HFFc6 (cell line): ENCODE measurements at regions not wholly inside any gene's neighbourhood (a gene's known extent, or its start where the extent isn't known, plus 50 kb on each side); places are given as distances from the start of the nearest gene placed in this dataset.

Experiments used
- DNase-seq: peaks from one replicate; pipeline ENCODE4 v3.0.0-alpha.2; 2018
- H3K27ac Mint-ChIP-seq: 2 replicates; pipeline ENCODE4 v1.8.0; 2020; ENCODE audit warnings: mild to moderate bottlenecking, mixed read lengths
- H3K27me3 Mint-ChIP-seq: 2 replicates; pipeline ENCODE4 v1.8.0; 2021; ENCODE audit warnings: mild to moderate bottlenecking, moderate library complexity, mixed read lengths; ENCODE audit not compliant: insufficient read depth
- H3K36me3 Mint-ChIP-seq: 2 replicates; pipeline ENCODE4 v1.8.0; 2021; ENCODE audit warnings: low read depth, mixed read lengths
- H3K4me1 Mint-ChIP-seq: 2 replicates; pipeline ENCODE4 v1.8.0; 2020; ENCODE audit warnings: low read depth, mixed read lengths
- H3K4me3 Mint-ChIP-seq: 2 replicates; pipeline ENCODE4 v1.8.0; 2020; ENCODE audit warnings: mild to moderate bottlenecking, moderate library complexity, mixed read lengths
- H3K9me3 Mint-ChIP-seq: 2 replicates; pipeline ENCODE4 v1.8.0; 2020; ENCODE audit warnings: mild to moderate bottlenecking, mixed read lengths
- TF ChIP-seq, protein P1 (sequence below): fragments of 200-600 bp; sonication (generic); IDR thresholded peaks from 2 replicates; pipeline ENCODE4 v1.5.0; 2021; ENCODE audit warnings: antibody characterized with exemption, mild to moderate bottlenecking

- TF ChIP-seq, protein P1, sequence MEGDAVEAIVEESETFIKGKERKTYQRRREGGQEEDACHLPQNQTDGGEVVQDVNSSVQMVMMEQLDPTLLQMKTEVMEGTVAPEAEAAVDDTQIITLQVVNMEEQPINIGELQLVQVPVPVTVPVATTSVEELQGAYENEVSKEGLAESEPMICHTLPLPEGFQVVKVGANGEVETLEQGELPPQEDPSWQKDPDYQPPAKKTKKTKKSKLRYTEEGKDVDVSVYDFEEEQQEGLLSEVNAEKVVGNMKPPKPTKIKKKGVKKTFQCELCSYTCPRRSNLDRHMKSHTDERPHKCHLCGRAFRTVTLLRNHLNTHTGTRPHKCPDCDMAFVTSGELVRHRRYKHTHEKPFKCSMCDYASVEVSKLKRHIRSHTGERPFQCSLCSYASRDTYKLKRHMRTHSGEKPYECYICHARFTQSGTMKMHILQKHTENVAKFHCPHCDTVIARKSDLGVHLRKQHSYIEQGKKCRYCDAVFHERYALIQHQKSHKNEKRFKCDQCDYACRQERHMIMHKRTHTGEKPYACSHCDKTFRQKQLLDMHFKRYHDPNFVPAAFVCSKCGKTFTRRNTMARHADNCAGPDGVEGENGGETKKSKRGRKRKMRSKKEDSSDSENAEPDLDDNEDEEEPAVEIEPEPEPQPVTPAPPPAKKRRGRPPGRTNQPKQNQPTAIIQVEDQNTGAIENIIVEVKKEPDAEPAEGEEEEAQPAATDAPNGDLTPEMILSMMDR: no peak
- Mint-ChIP-seq H3K36me3 (no peaks in the 10 kb centered on the region), H3K27ac (no peak overlapping the region), H3K4me1 (no peaks in the 10 kb centered on the region), H3K27me3 (peaks cover 3% of the 10 kb centered on the region), H3K4me3 (no peak overlapping the region), H3K9me3 (no peaks in the 10 kb centered on the region)
- DNase-seq: no peak
Observed at GRCh38 chr4:14898989-14899388, 103.3 kb upstream of the CPEB2 start.

GRCh38 chr4:14902342-14902741, 99.9 kb upstream of the CPEB2 start:
- Mint-ChIP-seq H3K36me3 (no peaks in the 10 kb centered on the region), H3K9me3 (no peaks in the 10 kb centered on the region), H3K27ac (no peak overlapping the region), H3K4me1 (no peaks in the 10 kb centered on the region), H3K27me3 (peaks cover 6% of the 10 kb centered on the region; the same call in 1 of the 2 replicates), H3K4me3 (no peak overlapping the region)
- no peak for DNase-seq
- TF ChIP-seq, protein P1: no peak

DNA sequence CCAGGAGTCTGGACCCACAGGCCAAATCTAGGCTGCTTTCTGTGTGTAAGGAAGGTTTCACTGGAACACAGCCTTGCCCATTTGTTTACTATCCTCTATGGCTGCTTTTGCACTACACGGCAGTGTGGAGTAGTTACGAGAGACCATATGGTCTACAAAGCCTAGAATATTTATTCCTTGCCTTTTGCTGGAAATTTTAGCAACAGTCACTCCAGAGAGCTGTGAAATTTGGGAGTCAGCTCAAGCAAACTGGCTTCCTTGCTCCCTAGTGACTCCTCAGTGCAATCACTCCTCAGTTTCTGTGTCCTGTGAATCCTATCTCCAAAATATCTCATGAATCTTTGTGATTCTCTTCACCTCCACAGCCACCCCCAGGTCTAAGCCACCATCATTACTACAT, 99.0 kb upstream of the CPEB2 start:
- TF ChIP-seq, protein P1: no peak
- H3K27me3 Mint-ChIP-seq: peaks cover 6% of the 10 kb centered on the region; the same call in 1 of the 2 replicates
- H3K36me3 Mint-ChIP-seq: no peaks in the 10 kb centered on the region
- H3K4me3 Mint-ChIP-seq: no peak overlapping the region
- H3K4me1 Mint-ChIP-seq: no peaks in the 10 kb centered on the region
- no peaks in the 10 kb centered on the region for H3K9me3 Mint-ChIP-seq
- DNase-seq: no peak
- H3K27ac Mint-ChIP-seq: no peak overlapping the region

DNA sequence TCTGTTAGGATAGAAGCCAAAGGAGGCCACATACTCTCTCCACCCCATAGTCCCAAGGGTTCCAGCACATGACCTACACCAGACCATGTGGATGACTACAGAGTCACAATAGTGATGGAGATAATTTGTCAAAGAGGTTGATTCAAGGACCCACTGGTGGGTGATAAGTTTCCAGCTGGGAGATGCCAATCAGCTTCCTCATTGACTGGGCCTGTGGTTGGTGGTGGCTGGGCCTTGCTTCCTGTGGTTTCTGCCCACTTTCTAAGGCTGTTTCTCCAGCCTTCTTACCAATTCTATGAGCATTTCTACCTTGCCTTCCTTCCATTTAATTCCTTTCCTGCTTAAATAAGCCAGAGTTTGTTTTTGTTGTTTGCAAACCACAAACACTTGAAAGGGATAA, 95.5 kb upstream of the CPEB2 start:
- Mint-ChIP-seq H3K4me1 (no peaks in the 10 kb centered on the region), H3K4me3 (no peak overlapping the region), H3K27me3 (peaks cover 6% of the 10 kb centered on the region; the same call in 1 of the 2 replicates), H3K9me3 (no peaks in the 10 kb centered on the region), H3K36me3 (no peaks in the 10 kb centered on the region), H3K27ac (no peak overlapping the region)
- TF ChIP-seq, protein P1: no peak
- DNase-seq: no peak

DNA sequence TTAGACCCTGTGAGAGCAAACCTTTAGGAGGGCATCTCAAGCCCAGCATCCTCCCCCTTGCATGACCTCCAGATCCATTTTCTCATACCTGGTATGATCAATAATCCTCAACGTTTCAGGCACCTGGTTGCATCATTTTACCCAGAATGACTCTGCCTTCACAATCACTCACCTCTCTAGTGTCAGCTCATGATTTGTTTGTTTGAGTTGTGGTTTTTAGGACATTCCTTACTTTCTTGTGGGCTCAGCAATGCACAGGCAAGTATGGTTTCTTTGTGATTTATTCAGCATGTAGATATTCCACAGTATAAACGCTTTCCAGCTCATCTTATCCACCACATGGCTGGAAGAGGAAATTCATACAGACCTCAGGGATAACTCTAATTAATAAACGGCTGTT, 93.6 kb upstream of the CPEB2 start:
- TF ChIP-seq, protein P1: no peak
- no peaks in the 10 kb centered on the region for H3K36me3 Mint-ChIP-seq
- H3K27ac Mint-ChIP-seq: no peak overlapping the region
- no peak for DNase-seq
- no peak overlapping the region for H3K4me3 Mint-ChIP-seq
- H3K9me3 Mint-ChIP-seq: no peaks in the 10 kb centered on the region
- H3K27me3 Mint-ChIP-seq: peaks cover 2% of the 10 kb centered on the region; the same call in 1 of the 2 replicates
- H3K4me1 Mint-ChIP-seq: no peaks in the 10 kb centered on the region

DNA sequence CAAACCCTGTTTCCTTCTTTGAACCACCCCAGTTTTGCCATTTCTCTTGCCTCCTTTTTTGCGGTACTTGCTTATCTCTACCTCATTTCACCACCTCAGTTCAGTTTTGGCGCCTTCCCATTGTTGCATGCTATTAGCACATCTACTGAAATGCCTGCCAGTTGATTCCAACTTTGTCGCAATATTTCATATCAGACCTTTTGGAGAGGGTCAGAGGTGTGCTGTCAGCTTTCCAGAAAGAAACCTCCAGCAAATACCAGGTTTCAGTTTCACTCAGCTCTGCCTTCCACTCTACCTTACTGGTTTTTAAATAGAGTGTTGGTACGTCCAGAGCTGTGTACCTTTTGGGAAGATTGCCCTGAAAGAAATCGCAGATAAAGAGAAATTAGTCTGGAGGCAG, 91.9 kb upstream of the CPEB2 start:
- Mint-ChIP-seq H3K36me3 (no peaks in the 10 kb centered on the region), H3K9me3 (no peaks in the 10 kb centered on the region), H3K27ac (no peak overlapping the region), H3K27me3 (no peaks in the 10 kb centered on the region; the same call in 1 of the 2 replicates), H3K4me1 (no peaks in the 10 kb centered on the region), H3K4me3 (no peak overlapping the region)
- DNase-seq: no peak
- TF ChIP-seq, protein P1: no peak
